Embryonic facial prominence (tissue), 1 donor: ENCODE measurements at regions not wholly inside any gene's neighbourhood (a gene's known extent, or its start where the extent isn't known, plus 50 kb on each side); places are given as distances from the start of the nearest gene placed in this dataset.
"Not testable (repeated sequence)": the region's sequence is repeated elsewhere in the genome, so short reads cannot be mapped to it uniquely, and the experiment has no call there.

Experiments used
- DNase-seq: peaks from one replicate; pipeline ENCODE4 v3.0.0-alpha.2; 2016; ENCODE audit errors: extremely low spot score

GRCh38 chr10:29881811-29882210, 177.6 kb downstream of the JCAD start:
- no peak for DNase-seq

- DNase-seq: no peak
Measured at GRCh38 chr10:29881336-29881771, 178.0 kb downstream of the JCAD start.

- no peak for DNase-seq
Measured at GRCh38 chr10:29880856-29881255, 178.5 kb downstream of the JCAD start.

GRCh38 chr10:29879862-29880261, 179.5 kb downstream of the JCAD start:
- no peak for DNase-seq

GRCh38 chr10:29878492-29878891, 180.9 kb downstream of the JCAD start:
- DNase-seq: no peak

GRCh38 chr10:29877793-29878491, 181.4 kb downstream of the JCAD start:
- no peak for DNase-seq

- DNase-seq: no peak
Measured at GRCh38 chr10:29876008-29876555, 183.3 kb downstream of the JCAD start.

- no peak for DNase-seq
Measured at GRCh38 chr10:29874606-29875269, 184.6 kb downstream of the JCAD start.

GRCh38 chr10:29873941-29874484, 185.4 kb downstream of the JCAD start:
- DNase-seq: no peak

- DNase-seq: no peak
Measured at GRCh38 chr10:29870522-29871044, 188.8 kb downstream of the JCAD start.

- no peak for DNase-seq
Measured at GRCh38 chr10:29869593-29869992, 189.8 kb downstream of the JCAD start.

GRCh38 chr10:29866356-29866755, 193.0 kb downstream of the JCAD start:
- no peak for DNase-seq

GRCh38 chr10:29865700-29866355, 193.6 kb downstream of the JCAD start:
- DNase-seq: no peak

- DNase-seq: no peak
Measured at GRCh38 chr10:29862923-29863614, 196.3 kb downstream of the JCAD start.

- DNase-seq: no peak
Measured at GRCh38 chr10:29861811-29862505, 197.4 kb downstream of the JCAD start.

GRCh38 chr10:29861231-29861630, 198.2 kb downstream of the JCAD start:
- not testable (repeated sequence) for DNase-seq

- DNase-seq: no peak
Measured at GRCh38 chr10:29860166-29860565, 199.2 kb downstream of the JCAD start.

GRCh38 chr10:29859521-29860130, 199.8 kb downstream of the JCAD start:
- DNase-seq: no peak

GRCh38 chr10:29858702-29859267, 200.6 kb downstream of the JCAD start:
- no peak for DNase-seq
